HEK293T (cell line): ENCODE measurements at regions not wholly inside any gene's neighbourhood (a gene's known extent, or its start where the extent isn't known, plus 50 kb on each side); places are given as distances from the start of the nearest gene placed in this dataset.

Experiments
- BHLHE40 ChIP-seq: fragments of 450-650 bp; IDR thresholded peaks from 2 replicates; pipeline ENCODE4 v1.6.1; 2016; ENCODE audit warnings: mild to moderate bottlenecking, moderate library complexity, borderline replicate concordance
- CTBP1 ChIP-seq: fragments of 450-650 bp; IDR thresholded peaks from 2 replicates; pipeline ENCODE4 v1.6.1; 2016; ENCODE audit warnings: borderline replicate concordance
- ELF4 ChIP-seq: fragments of 450-650 bp; IDR thresholded peaks from 2 replicates; pipeline ENCODE4 v1.6.1; 2017; ENCODE audit warnings: antibody characterized with exemption
- FOXA1 ChIP-seq: fragments of 450-650 bp; IDR thresholded peaks from 2 replicates; pipeline ENCODE4 v1.6.1; 2016; ENCODE audit warnings: mild to moderate bottlenecking
- SP1 ChIP-seq: fragments of 450-650 bp; IDR thresholded peaks from 2 replicates; pipeline ENCODE4 v1.6.1; 2017
- TARDBP ChIP-seq: fragments of 450-650 bp; IDR thresholded peaks from 2 replicates; pipeline ENCODE4 v1.6.1; 2016

- TF ChIP-seq SP1 = no peak
- TF ChIP-seq CTBP1 = no peak
- TF ChIP-seq TARDBP = no peak
- no peak for TF ChIP-seq BHLHE40
- no peak for TF ChIP-seq ELF4
- no peak for TF ChIP-seq FOXA1
Measured at GRCh38 chr2:107062599-107063220, 176.7 kb upstream of the ST6GAL2 start.
